SK-N-SH treated with all-trans-retinoic acid at 6 μM for 48 hours (cell line): ENCODE measurements at regions not wholly inside any gene's neighbourhood (a gene's known extent, or its start where the extent isn't known, plus 50 kb on each side); places are given as distances from the start of the nearest gene placed in this dataset.

Experiments used
- ATAC-seq: fragments of 200-7000 bp; cut with Tn5 transposase; 3 replicates; pipeline ENCODE4 v1.9.1; 2020; ENCODE audit warnings: mild to moderate bottlenecking, moderate library complexity
- ARNTL ChIP-seq: fragments of 450-650 bp; formaldehyde crosslinking; IDR thresholded peaks from 2 replicates; pipeline ENCODE4 v1.5.0; 2020; ENCODE audit warnings: low read depth, mild to moderate bottlenecking, moderate library complexity, borderline replicate concordance
- BACH2 ChIP-seq: fragments of 250-450 bp; sonication (Bioruptor Pico); IDR thresholded peaks from 2 replicates; pipeline ENCODE4 v1.9.0; 2021; ENCODE audit warnings: mild to moderate bottlenecking, borderline replicate concordance
- CREB5 ChIP-seq: fragments of 250-450 bp; sonication (Bioruptor Pico); IDR thresholded peaks from 2 replicates; pipeline ENCODE4 v1.5.1; 2020; ENCODE audit warnings: low read depth, mild to moderate bottlenecking, moderate library complexity
- CSDC2 ChIP-seq: fragments of 250-450 bp; sonication (Bioruptor Pico); IDR thresholded peaks from 2 replicates; pipeline ENCODE4 v1.5.0; 2020; ENCODE audit warnings: mild to moderate bottlenecking, moderate library complexity
- CSRNP3 ChIP-seq: fragments of 250-450 bp; sonication (Bioruptor Pico); IDR thresholded peaks from 2 replicates; pipeline ENCODE4 v1.5.1; 2021; ENCODE audit warnings: mild to moderate bottlenecking, moderate library complexity
- ESRRG ChIP-seq: fragments of 250-450 bp; sonication (Bioruptor Pico); IDR thresholded peaks from 2 replicates; pipeline ENCODE4 v1.6.1; 2021; ENCODE audit warnings: mild to moderate bottlenecking
- GLIS3 ChIP-seq: fragments of 250-450 bp; sonication (Bioruptor Pico); IDR thresholded peaks from 2 replicates; pipeline ENCODE4 v1.5.0; 2020; ENCODE audit warnings: mild to moderate bottlenecking, moderate library complexity
- ISL1 ChIP-seq: fragments of 250-450 bp; sonication (Bioruptor Pico); IDR thresholded peaks from 2 replicates; pipeline ENCODE4 v2.1.2; 2022; ENCODE audit warnings: mild to moderate bottlenecking, moderate library complexity
- OSR1 ChIP-seq: fragments of 250-450 bp; sonication (Bioruptor Pico); IDR thresholded peaks from 2 replicates; pipeline ENCODE4 v1.8.0; 2022; ENCODE audit warnings: moderate library complexity, mild to moderate bottlenecking, inconsistent platforms
- PATZ1 ChIP-seq: fragments of 250-450 bp; sonication (Bioruptor Pico); IDR thresholded peaks from 2 replicates; pipeline ENCODE4 v1.8.0; 2020; ENCODE audit warnings: mild to moderate bottlenecking, moderate library complexity, borderline replicate concordance
- POU6F1 ChIP-seq: fragments of 250-450 bp; sonication (Bioruptor Pico); IDR thresholded peaks from 2 replicates; pipeline ENCODE4 v1.8.0; 2021; ENCODE audit warnings: low read depth, mild to moderate bottlenecking, moderate library complexity, borderline replicate concordance
- PPARA ChIP-seq: fragments of 250-450 bp; sonication (Bioruptor Pico); IDR thresholded peaks from 2 replicates; pipeline ENCODE4 v1.5.0; 2020; ENCODE audit warnings: mild to moderate bottlenecking, borderline replicate concordance
- RARB ChIP-seq: fragments of 250-450 bp; sonication (Bioruptor Pico); IDR thresholded peaks from 2 replicates; pipeline ENCODE4 v1.8.0; 2021; ENCODE audit warnings: mild to moderate bottlenecking, moderate library complexity
- TCF4 ChIP-seq: fragments of 250-450 bp; sonication (Bioruptor Pico); IDR thresholded peaks from 2 replicates; pipeline ENCODE4 v1.8.0; 2021; ENCODE audit warnings: mild to moderate bottlenecking, moderate library complexity, borderline replicate concordance
- TOX ChIP-seq: fragments of 250-450 bp; sonication (Bioruptor Pico); IDR thresholded peaks from 2 replicates; pipeline ENCODE4 v1.8.0; 2021; ENCODE audit warnings: mild to moderate bottlenecking, moderate library complexity, borderline replicate concordance
- TSHZ2 ChIP-seq: fragments of 250-450 bp; sonication (Bioruptor Pico); IDR thresholded peaks from 2 replicates; pipeline ENCODE4 v1.5.0; 2020; ENCODE audit warnings: mild to moderate bottlenecking, moderate library complexity
- ZFP3 ChIP-seq: fragments of 250-450 bp; sonication (Bioruptor Pico); IDR thresholded peaks from 2 replicates; pipeline ENCODE4 v1.5.0; 2020; ENCODE audit warnings: mild to moderate bottlenecking, moderate library complexity
- ZFP30 ChIP-seq: fragments of 450-650 bp; formaldehyde crosslinking; IDR thresholded peaks from 2 replicates; pipeline ENCODE4 v1.5.0; 2022; ENCODE audit warnings: mild to moderate bottlenecking, moderate library complexity
- ZNF565 ChIP-seq: fragments of 450-650 bp; formaldehyde crosslinking; conservative IDR thresholded peaks from 2 replicates; pipeline ENCODE4 v1.5.0; 2020; ENCODE audit warnings: low read depth, mild to moderate bottlenecking, moderate library complexity
- ZNF70 ChIP-seq: fragments of 450-650 bp; formaldehyde crosslinking; IDR thresholded peaks from 2 replicates; pipeline ENCODE4 v1.5.0; 2020; ENCODE audit warnings: mild to moderate bottlenecking, moderate library complexity
- ZNF8 ChIP-seq: fragments of 450-650 bp; formaldehyde crosslinking; IDR thresholded peaks from 2 replicates; pipeline ENCODE4 v1.5.0; 2020; ENCODE audit warnings: mild to moderate bottlenecking, moderate library complexity

GRCh38 chr15:46410705-46411104 is 775.9 kb downstream of the SQOR start:
- no peak for TF ChIP-seq ESRRG (CRISPR knock-in tag)
- no peak for TF ChIP-seq ZNF8 (CRISPR knock-in tag)
- no peak for TF ChIP-seq ZFP3 (CRISPR knock-in tag)
- no peak for TF ChIP-seq BACH2 (CRISPR knock-in tag)
- TF ChIP-seq GLIS3 (CRISPR knock-in tag): no peak
- TF ChIP-seq PATZ1 (CRISPR knock-in tag): no peak
- TF ChIP-seq ZNF565 (CRISPR knock-in tag): no peak
- TF ChIP-seq CSDC2 (CRISPR knock-in tag): no peak
- no peak for TF ChIP-seq TCF4 (CRISPR knock-in tag)
- TF ChIP-seq CSRNP3: no peak
- no peak for TF ChIP-seq OSR1 (CRISPR knock-in tag)
- TF ChIP-seq PPARA: no peak
- TF ChIP-seq ZFP30 (CRISPR knock-in tag): no peak
- no peak for TF ChIP-seq ZNF70 (CRISPR knock-in tag)
- no peak for TF ChIP-seq TOX (CRISPR knock-in tag)
- TF ChIP-seq ISL1 (CRISPR knock-in tag): no peak
- TF ChIP-seq ARNTL (CRISPR knock-in tag): no peak
- TF ChIP-seq TSHZ2: no peak
- no peak for TF ChIP-seq POU6F1
- TF ChIP-seq, all 23 proteins: peak for 0
- ATAC-seq: no peak

- TF ChIP-seq TCF4 (CRISPR knock-in tag): no peak
- no peak for TF ChIP-seq PPARA
- no peak for TF ChIP-seq GLIS3 (CRISPR knock-in tag)
- TF ChIP-seq ZNF565 (CRISPR knock-in tag): no peak
- no peak for TF ChIP-seq PATZ1 (CRISPR knock-in tag)
- TF ChIP-seq ZFP3 (CRISPR knock-in tag): no peak
- no peak for TF ChIP-seq ISL1 (CRISPR knock-in tag)
- TF ChIP-seq CREB5 (CRISPR knock-in tag): no peak
- TF ChIP-seq ARNTL (CRISPR knock-in tag): no peak
- TF ChIP-seq TSHZ2: no peak
- no peak for TF ChIP-seq ZFP30 (CRISPR knock-in tag)
- no peak for TF ChIP-seq ZNF70 (CRISPR knock-in tag)
- TF ChIP-seq RARB (CRISPR knock-in tag): no peak
- no peak for TF ChIP-seq CSRNP3
- no peak for TF ChIP-seq BACH2 (CRISPR knock-in tag)
- no peak for ATAC-seq
Measured at GRCh38 chr15:46411900-46412299, 777.1 kb downstream of the SQOR start.
